Upper lobe of left lung (tissue), 4 donors: ENCODE measurements at regions not wholly inside any gene's neighbourhood (a gene's known extent, or its start where the extent isn't known, plus 50 kb on each side); places are given as distances from the start of the nearest gene placed in this dataset.

Experiments
- CTCF ChIP-seq, 6 experiments: fragments of 450-650 bp in 4 of 6; fragments of 200-600 bp in 2 of 6; sonication (generic) in 2 of 6; IDR thresholded peaks; one replicate each; pipeline ENCODE4 v1.5.1; 2016 to 2019; ENCODE audit warnings: antibody characterized with exemption in 6 of 6
- EP300 ChIP-seq, 4 donors: sonication (generic); formaldehyde crosslinking; IDR thresholded peaks; one replicate each; pipeline ENCODE4 v1.5.1; 2017; ENCODE audit warnings: antibody characterized with exemption in 4 of 4, control low read depth in 2 of 4
- POLR2A ChIP-seq, 4 donors: fragments of 450-650 bp; IDR thresholded peaks; one replicate each; pipeline ENCODE4 v1.5.1; 2016 to 2017; ENCODE audit warnings: antibody characterized with exemption in 4 of 4, mild to moderate bottlenecking in 2 of 4
- POLR2AphosphoS5 ChIP-seq, 2 donors: sonication (generic); formaldehyde crosslinking; IDR thresholded peaks; one replicate each; pipeline ENCODE4 v1.5.1; 2017; ENCODE audit warnings: antibody characterized with exemption in 2 of 2

- no peak for TF ChIP-seq POLR2A (IDR thresholded peaks at IDR 0.05)
- TF ChIP-seq CTCF (IDR thresholded peaks at IDR 0.05): no peak
- no peak for TF ChIP-seq EP300 (IDR thresholded peaks at IDR 0.05)
- no peak for TF ChIP-seq POLR2AphosphoS5 (IDR thresholded peaks at IDR 0.05)
These were observed 214.1 kb upstream of the CNTN6 start for GRCh38 chr3:878746-879145.
